Sigmoid colon (tissue), 4 donors: ENCODE measurements at regions not wholly inside any gene's neighbourhood (a gene's known extent, or its start where the extent isn't known, plus 50 kb on each side); places are given as distances from the start of the nearest gene placed in this dataset.

Source experiments
- POLR2AphosphoS5 ChIP-seq, 4 donors: sonication (generic); formaldehyde crosslinking; IDR thresholded peaks; one replicate each; pipeline ENCODE4 v1.6.1; 2017; ENCODE audit warnings: antibody characterized with exemption in 4 of 4
- TF ChIP-seq, protein P1 (sequence below), 4 experiments: fragments of 450-650 bp in 3 of 4; fragments of 200-600 bp in 1 of 4; IDR thresholded peaks; one replicate each; pipeline ENCODE4 v1.5.1; 2016 to 2019; ENCODE audit warnings: antibody characterized with exemption in 4 of 4, mild to moderate bottlenecking in 3 of 4, moderate library complexity in 2 of 4

DNA sequence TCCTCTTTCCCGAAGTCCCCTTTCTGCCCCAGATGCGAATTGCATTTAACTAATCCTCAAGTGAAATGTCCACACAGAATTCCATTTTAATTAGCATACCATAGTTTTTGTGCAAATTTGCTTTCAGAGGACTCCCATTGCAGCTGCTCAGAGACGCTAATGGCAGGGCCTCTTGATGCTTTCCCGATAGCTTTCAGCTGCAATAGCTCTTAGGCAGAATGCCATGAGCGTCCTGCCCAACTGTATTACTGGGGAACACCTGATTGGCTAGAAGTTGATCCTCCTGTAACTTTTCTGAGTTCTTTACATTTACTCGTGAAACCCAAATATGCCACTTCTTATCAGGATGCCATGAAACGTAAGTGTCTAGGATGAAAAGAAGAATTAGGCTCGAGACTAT is 203.0 kb downstream of the UTP18 start:
- TF ChIP-seq POLR2AphosphoS5 (IDR thresholded peaks at IDR 0.05), result no peak
- TF ChIP-seq, protein P1, sequence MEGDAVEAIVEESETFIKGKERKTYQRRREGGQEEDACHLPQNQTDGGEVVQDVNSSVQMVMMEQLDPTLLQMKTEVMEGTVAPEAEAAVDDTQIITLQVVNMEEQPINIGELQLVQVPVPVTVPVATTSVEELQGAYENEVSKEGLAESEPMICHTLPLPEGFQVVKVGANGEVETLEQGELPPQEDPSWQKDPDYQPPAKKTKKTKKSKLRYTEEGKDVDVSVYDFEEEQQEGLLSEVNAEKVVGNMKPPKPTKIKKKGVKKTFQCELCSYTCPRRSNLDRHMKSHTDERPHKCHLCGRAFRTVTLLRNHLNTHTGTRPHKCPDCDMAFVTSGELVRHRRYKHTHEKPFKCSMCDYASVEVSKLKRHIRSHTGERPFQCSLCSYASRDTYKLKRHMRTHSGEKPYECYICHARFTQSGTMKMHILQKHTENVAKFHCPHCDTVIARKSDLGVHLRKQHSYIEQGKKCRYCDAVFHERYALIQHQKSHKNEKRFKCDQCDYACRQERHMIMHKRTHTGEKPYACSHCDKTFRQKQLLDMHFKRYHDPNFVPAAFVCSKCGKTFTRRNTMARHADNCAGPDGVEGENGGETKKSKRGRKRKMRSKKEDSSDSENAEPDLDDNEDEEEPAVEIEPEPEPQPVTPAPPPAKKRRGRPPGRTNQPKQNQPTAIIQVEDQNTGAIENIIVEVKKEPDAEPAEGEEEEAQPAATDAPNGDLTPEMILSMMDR (IDR thresholded peaks at IDR 0.05), result no peak
